ENCODE measurements at regions not wholly inside any gene's neighbourhood (a gene's known extent, or its start where the extent isn't known, plus 50 kb on each side); places are given as distances from the start of the nearest gene placed in this dataset.

GRCh38 chr12:67535971-67536370 lies 112.6 kb upstream of the DYRK2 start:
- TF ChIP-seq ARNTL (CRISPR knock-in tag; IDR thresholded peaks at IDR 0.05; ENCODE audit: borderline replicate concordance, low read depth) (no peak), TSHZ2 (CRISPR knock-in tag; IDR thresholded peaks at IDR 0.05) (no peak), OSR1 (CRISPR knock-in tag; IDR thresholded peaks at IDR 0.05) (no peak), ISL1 (CRISPR knock-in tag; IDR thresholded peaks at IDR 0.05) (no peak), PATZ1 (CRISPR knock-in tag; IDR thresholded peaks at IDR 0.05; ENCODE audit: borderline replicate concordance) (no peak)

All from SK-N-SH treated with all-trans-retinoic acid at 6 μM for 48 hours (cell line).